ENCODE measurements at regions not wholly inside any gene's neighbourhood (a gene's known extent, or its start where the extent isn't known, plus 50 kb on each side); places are given as distances from the start of the nearest gene placed in this dataset.

DNA sequence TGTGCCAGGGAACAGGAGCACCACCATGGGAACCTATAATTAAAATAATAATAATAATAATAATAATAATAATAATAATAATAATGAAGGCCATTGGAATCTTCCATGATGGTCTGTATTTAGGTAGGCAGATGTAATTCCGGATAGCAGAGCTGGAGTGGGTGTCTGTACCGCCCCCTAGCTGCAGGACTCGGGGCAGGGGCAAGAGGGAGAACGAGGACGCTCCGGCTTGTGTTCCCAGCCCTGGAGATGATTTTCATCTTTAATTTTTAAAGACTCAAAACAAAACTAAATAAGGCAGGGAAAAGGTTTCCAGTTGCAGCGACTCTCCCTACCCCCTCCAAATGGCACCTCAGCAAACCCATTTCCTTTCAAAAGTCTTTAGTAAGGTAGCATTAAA, 501.1 kb downstream of the VRK1 start:
- TF ChIP-seq, protein P1, sequence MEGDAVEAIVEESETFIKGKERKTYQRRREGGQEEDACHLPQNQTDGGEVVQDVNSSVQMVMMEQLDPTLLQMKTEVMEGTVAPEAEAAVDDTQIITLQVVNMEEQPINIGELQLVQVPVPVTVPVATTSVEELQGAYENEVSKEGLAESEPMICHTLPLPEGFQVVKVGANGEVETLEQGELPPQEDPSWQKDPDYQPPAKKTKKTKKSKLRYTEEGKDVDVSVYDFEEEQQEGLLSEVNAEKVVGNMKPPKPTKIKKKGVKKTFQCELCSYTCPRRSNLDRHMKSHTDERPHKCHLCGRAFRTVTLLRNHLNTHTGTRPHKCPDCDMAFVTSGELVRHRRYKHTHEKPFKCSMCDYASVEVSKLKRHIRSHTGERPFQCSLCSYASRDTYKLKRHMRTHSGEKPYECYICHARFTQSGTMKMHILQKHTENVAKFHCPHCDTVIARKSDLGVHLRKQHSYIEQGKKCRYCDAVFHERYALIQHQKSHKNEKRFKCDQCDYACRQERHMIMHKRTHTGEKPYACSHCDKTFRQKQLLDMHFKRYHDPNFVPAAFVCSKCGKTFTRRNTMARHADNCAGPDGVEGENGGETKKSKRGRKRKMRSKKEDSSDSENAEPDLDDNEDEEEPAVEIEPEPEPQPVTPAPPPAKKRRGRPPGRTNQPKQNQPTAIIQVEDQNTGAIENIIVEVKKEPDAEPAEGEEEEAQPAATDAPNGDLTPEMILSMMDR (conservative IDR thresholded peaks at IDR 0.05; ENCODE audit: control insufficient read depth, insufficient read depth, low read depth, low read length) = no peak
- DNase-seq (ENCODE audit: low read depth) = no peak
- no peak overlapping the region for H3K4me3 ChIP-seq (ENCODE audit: control insufficient read depth, low read depth, low read length)

DNA sequence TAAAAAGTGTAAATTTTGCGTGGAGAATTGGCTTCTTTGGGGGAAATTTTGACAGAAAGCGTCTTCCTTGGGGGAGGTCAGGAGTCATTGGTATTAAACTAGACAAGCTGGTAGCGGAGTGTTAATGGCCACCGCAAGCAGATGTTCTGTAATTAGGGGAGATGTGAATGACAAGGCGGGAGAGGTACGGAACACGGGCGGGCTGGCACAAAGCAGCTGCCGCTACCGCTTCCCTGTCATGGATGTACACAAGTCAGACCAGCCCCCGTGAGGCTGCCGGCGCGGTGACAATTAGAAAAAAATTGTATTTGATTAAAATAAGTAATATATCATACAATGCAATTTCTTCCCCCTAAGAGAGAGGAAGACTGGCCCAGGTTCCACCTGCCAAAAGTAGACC, 501.6 kb downstream of the VRK1 start:
- TF ChIP-seq, protein P1 (conservative IDR thresholded peaks at IDR 0.05; ENCODE audit: control insufficient read depth, insufficient read depth, low read depth, low read length) = no peak
- DNase-seq (ENCODE audit: low read depth) = no peak
- H3K4me3 ChIP-seq (ENCODE audit: control insufficient read depth, low read depth, low read length) = no peak overlapping the region

DNA sequence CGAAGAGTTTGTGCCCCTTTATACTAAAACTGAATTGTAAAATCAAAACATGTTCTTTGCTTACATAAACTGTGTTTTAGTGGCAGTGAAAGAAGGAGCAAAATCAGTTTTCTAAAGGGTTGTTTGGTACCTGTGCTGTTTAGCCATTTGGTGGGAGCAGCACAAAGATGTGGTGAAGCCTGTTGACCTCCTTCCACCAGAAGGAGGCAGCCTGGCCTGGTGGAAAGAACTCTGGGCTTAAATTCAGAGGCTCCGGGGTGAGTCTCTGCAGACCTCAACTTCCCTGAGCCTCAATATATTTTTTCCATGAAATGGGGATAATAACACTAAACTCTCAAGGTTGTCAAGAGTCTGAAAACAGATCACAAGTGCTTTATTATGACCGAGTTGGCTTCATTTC, 502.5 kb downstream of the VRK1 start:
- DNase-seq (ENCODE audit: low read depth) = no peak
- TF ChIP-seq, protein P1 (conservative IDR thresholded peaks at IDR 0.05; ENCODE audit: control insufficient read depth, insufficient read depth, low read depth, low read length) = no peak
- H3K4me3 ChIP-seq (ENCODE audit: control insufficient read depth, low read depth, low read length) = no peak overlapping the region

DNA sequence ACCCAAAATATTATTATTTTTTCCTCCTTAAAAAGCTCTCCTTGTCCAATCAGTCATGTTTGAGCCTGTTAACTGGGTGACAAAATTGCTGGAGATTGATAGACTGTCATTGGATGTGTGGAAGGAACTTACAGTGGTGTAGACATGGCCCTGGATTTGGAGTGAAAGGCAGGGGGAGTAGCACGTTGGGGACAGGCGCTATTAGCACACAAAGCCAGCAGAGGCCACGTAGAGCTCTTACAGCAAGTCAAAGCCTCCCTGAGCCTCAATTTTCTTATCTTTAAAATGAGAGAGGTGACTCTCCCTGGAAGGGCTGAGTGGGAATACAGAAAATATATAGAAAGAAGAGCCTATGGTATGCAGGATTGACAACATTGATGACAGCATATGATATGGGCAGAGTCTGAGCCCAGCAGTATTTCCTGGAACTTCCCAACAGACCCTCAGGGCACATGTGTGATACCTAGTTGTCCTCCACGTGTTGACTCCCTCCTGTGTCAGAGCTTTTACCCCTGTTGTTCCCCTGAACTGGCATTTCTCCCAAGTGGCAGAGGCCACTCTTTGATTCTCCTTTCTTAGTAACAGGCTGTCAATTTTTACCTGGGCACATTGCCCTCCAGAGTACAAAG, 504.9 kb downstream of the VRK1 start:
- H3K4me3 ChIP-seq (ENCODE audit: control insufficient read depth, low read depth, low read length) = no peak overlapping the region
- TF ChIP-seq, protein P1 (conservative IDR thresholded peaks at IDR 0.05; ENCODE audit: control insufficient read depth, insufficient read depth, low read depth, low read length) = no peak
- DNase-seq (ENCODE audit: low read depth) = no peak

DNA sequence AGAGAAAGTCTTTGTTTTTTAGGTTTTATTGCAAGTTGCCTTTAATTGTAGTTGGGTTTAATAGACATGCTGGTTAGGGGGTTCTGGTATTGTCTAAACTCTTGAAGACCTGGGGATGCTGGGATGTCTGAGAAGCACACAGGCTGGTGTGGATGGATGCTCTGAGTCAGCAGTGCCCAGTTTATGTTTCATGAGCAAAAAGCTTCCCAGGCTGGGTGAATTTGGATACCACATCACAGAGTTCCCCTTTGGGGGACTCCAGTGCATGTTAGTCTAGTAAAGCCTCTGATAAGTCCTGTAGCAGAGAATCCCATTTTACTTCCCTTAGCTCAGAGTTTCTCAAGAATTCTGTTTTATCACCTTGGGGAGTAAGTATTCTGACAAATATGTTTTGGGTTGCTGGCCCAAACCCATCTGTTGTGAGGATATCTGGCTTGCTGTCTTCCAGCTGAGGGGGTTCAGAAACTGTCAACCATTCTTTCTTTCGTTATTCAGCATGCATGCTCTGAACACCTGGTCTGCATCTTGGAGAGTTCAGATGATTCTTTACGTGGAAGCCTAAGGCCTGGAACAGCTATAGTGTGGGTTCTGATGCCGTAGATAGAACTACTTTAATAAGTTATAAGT, 509.1 kb downstream of the VRK1 start:
- no peak for DNase-seq (ENCODE audit: low read depth)
- TF ChIP-seq, protein P1 (conservative IDR thresholded peaks at IDR 0.05; ENCODE audit: control insufficient read depth, insufficient read depth, low read depth, low read length) = no peak

DNA sequence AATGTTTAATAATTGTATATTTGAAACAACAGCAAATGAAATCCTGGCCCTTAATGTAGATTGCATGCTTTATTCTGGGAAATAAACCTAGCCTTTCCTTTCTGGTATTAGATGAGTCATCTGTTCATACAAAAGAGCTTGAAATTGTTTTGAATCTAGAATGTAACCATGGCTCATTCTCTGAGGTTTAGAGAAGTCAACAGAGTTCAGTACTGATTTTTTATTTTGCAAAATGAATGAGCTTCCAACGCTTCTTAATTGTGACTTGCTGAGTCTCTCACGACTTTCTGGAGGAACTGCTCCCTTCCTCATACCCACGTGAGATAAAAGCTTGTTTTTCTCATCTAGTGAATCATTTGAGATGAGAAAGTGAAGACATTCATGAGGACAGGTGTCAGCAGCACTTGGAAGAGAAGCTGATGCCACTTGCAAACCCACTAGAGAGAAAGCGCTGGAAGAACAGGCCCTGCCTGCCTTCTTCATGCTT, 509.6 kb downstream of the VRK1 start:
- DNase-seq (ENCODE audit: low read depth) = no peak
- TF ChIP-seq, protein P1 (conservative IDR thresholded peaks at IDR 0.05; ENCODE audit: control insufficient read depth, insufficient read depth, low read depth, low read length) = no peak
- no peak overlapping the region for H3K4me3 ChIP-seq (ENCODE audit: control insufficient read depth, low read depth, low read length)

More for the DNA sequence above, 509.1 kb downstream of the VRK1 start:
- H3K4me3 ChIP-seq (ENCODE audit: control insufficient read depth, low read depth, low read length) = no peak overlapping the region

Data from fibroblast of mammary gland (primary cell).